ENCODE measurements at regions not wholly inside any gene's neighbourhood (a gene's known extent, or its start where the extent isn't known, plus 50 kb on each side); places are given as distances from the start of the nearest gene placed in this dataset.
"Not testable (repeated sequence)": the region's sequence is repeated elsewhere in the genome, so short reads cannot be mapped to it uniquely, and the experiment has no call there.

- H3K27ac ChIP-seq (ENCODE audit: low read depth, low read length): no peak overlapping the region
- no peak overlapping the region for H2AFZ ChIP-seq (ENCODE audit: low read length)
- DNase-seq (ENCODE audit: insufficient read length, low spot score, missing footprints): no peak
- H3K4me2 ChIP-seq (ENCODE audit: insufficient read depth, low read length): no peak overlapping the region
- no peaks in the 10 kb centered on the region for H4K20me1 ChIP-seq (ENCODE audit: insufficient read depth, low read length)
- TF ChIP-seq CTCF (IDR thresholded peaks at IDR 0.05; ENCODE audit: extremely low read depth, low read depth, low read length): no peak
- no peaks in the 10 kb centered on the region for H3K36me3 ChIP-seq (ENCODE audit: insufficient read depth, low read length)
- no peak overlapping the region for H3K4me3 ChIP-seq (ENCODE audit: insufficient read depth, low read length)
- H3K27me3 ChIP-seq (ENCODE audit: insufficient read depth, low read length): no peaks in the 10 kb centered on the region
- H3K79me2 ChIP-seq (ENCODE audit: insufficient read depth, low read length): no peaks in the 10 kb centered on the region
- H3K4me1 ChIP-seq (ENCODE audit: insufficient read depth, low read length): no peaks in the 10 kb centered on the region
- H3K9me3 ChIP-seq (ENCODE audit: low read depth, low read length): peaks cover 2% of the 10 kb centered on the region
Observed at GRCh38 chr6:96420294-96420693, 101.3 kb upstream of the UFL1 start.

GRCh38 chr6:96433950-96434349 is 87.7 kb upstream of the UFL1 start:
- Histone ChIP-seq H2AFZ (ENCODE audit: low read length) (no peak overlapping the region), H3K79me2 (ENCODE audit: insufficient read depth, low read length) (no peaks in the 10 kb centered on the region), H3K4me1 (ENCODE audit: insufficient read depth, low read length) (no peaks in the 10 kb centered on the region), H3K4me3 (ENCODE audit: insufficient read depth, low read length) (no peak overlapping the region), H3K27ac (ENCODE audit: low read depth, low read length) (no peak overlapping the region), H3K4me2 (ENCODE audit: insufficient read depth, low read length) (no peak overlapping the region), H4K20me1 (ENCODE audit: insufficient read depth, low read length) (no peaks in the 10 kb centered on the region), H3K27me3 (ENCODE audit: insufficient read depth, low read length) (no peaks in the 10 kb centered on the region), H3K9me3 (ENCODE audit: low read depth, low read length) (no peaks in the 10 kb centered on the region), H3K36me3 (ENCODE audit: insufficient read depth, low read length) (no peaks in the 10 kb centered on the region)
- DNase-seq (ENCODE audit: insufficient read length, low spot score, missing footprints): no peak
- no peak for TF ChIP-seq CTCF (IDR thresholded peaks at IDR 0.05; ENCODE audit: extremely low read depth, low read depth, low read length)

- H3K4me2 ChIP-seq (ENCODE audit: insufficient read depth, low read length): no peak overlapping the region
- no peak for TF ChIP-seq CTCF (IDR thresholded peaks at IDR 0.05; ENCODE audit: extremely low read depth, low read depth, low read length)
- no peaks in the 10 kb centered on the region for H3K79me2 ChIP-seq (ENCODE audit: insufficient read depth, low read length)
- no peak for DNase-seq (ENCODE audit: insufficient read length, low spot score, missing footprints)
- H3K9me3 ChIP-seq (ENCODE audit: low read depth, low read length): no peaks in the 10 kb centered on the region
- no peaks in the 10 kb centered on the region for H4K20me1 ChIP-seq (ENCODE audit: insufficient read depth, low read length)
- H3K4me3 ChIP-seq (ENCODE audit: insufficient read depth, low read length): no peak overlapping the region
- H3K4me1 ChIP-seq (ENCODE audit: insufficient read depth, low read length): no peaks in the 10 kb centered on the region
- no peaks in the 10 kb centered on the region for H3K36me3 ChIP-seq (ENCODE audit: insufficient read depth, low read length)
- H2AFZ ChIP-seq (ENCODE audit: low read length): no peak overlapping the region
- H3K27me3 ChIP-seq (ENCODE audit: insufficient read depth, low read length): no peaks in the 10 kb centered on the region
- H3K27ac ChIP-seq (ENCODE audit: low read depth, low read length): no peak overlapping the region
Observed at GRCh38 chr6:96436398-96436797, 85.2 kb upstream of the UFL1 start.

GRCh38 chr6:96437228-96437627 is 84.4 kb upstream of the UFL1 start:
- H2AFZ ChIP-seq (ENCODE audit: low read length); H3K4me2 ChIP-seq (ENCODE audit: insufficient read depth, low read length); H3K4me1 ChIP-seq (ENCODE audit: insufficient read depth, low read length); H3K79me2 ChIP-seq (ENCODE audit: insufficient read depth, low read length); H3K36me3 ChIP-seq (ENCODE audit: insufficient read depth, low read length); H3K27me3 ChIP-seq (ENCODE audit: insufficient read depth, low read length); H3K9me3 ChIP-seq (ENCODE audit: low read depth, low read length); H3K4me3 ChIP-seq (ENCODE audit: insufficient read depth, low read length); H3K27ac ChIP-seq (ENCODE audit: low read depth, low read length); H4K20me1 ChIP-seq (ENCODE audit: insufficient read depth, low read length); DNase-seq (ENCODE audit: insufficient read length, low spot score, missing footprints): not testable (repeated sequence)
